Left ventricle myocardium inferior (tissue), 1 donor: ENCODE measurements at regions not wholly inside any gene's neighbourhood (a gene's known extent, or its start where the extent isn't known, plus 50 kb on each side); places are given as distances from the start of the nearest gene placed in this dataset.

ENCODE experiments used
- DNase-seq: peaks from one replicate; pipeline ENCODE4 v3.0.0-alpha.2; 2020
- H3K27ac ChIP-seq: fragments of 200-600 bp; replicated peaks from 2 replicates; pipeline ENCODE4 v1.8.0; 2021
- H3K27me3 ChIP-seq: fragments of 200-600 bp; 2 replicates; pipeline ENCODE4 v1.8.0; 2021; ENCODE audit warnings: low read depth
- H3K36me3 ChIP-seq: fragments of 200-600 bp; 2 replicates; pipeline ENCODE4 v1.8.0; 2021
- H3K4me1 ChIP-seq: fragments of 200-600 bp; 2 replicates; pipeline ENCODE4 v1.8.0; 2021
- H3K4me3 ChIP-seq: fragments of 200-600 bp; 2 replicates; pipeline ENCODE4 v1.8.0; 2021; ENCODE audit warnings: mild to moderate bottlenecking, moderate library complexity
- H3K9me3 ChIP-seq: fragments of 200-600 bp; replicated peaks from 2 replicates; pipeline ENCODE4 v1.8.0; 2021
- CTCF ChIP-seq: fragments of 200-600 bp; IDR thresholded peaks from 2 replicates; pipeline ENCODE4 v1.8.0; 2021; ENCODE audit warnings: antibody characterized with exemption, mild to moderate bottlenecking, borderline replicate concordance
- intact Hi-C: fragments of 100-400 bp; cut with micrococcal nuclease; formaldehyde crosslinking; loops from one replicate; pipeline ENCODE4 v1.11.0; 2022
- donor health status: DM: no; HTN: yes; CAD: no; lungs with severe emphysema.

GRCh38 chr1:170219163-170219562 lies 73.4 kb downstream of the NTMT2 start:
- Histone ChIP-seq H3K4me3 (no peak overlapping the region), H3K4me1 (peaks cover 33% of the 10 kb centered on the region), H3K27me3 (no peaks in the 10 kb centered on the region), H3K9me3 (no peaks in the 10 kb centered on the region), H3K27ac (no peak overlapping the region), H3K36me3 (no peaks in the 10 kb centered on the region)
- no peak for TF ChIP-seq CTCF
- intact Hi-C loops = no loop called here
- DNase-seq = no peak

GRCh38 chr1:170221031-170221430 lies 75.3 kb downstream of the NTMT2 start:
- Histone ChIP-seq H3K27me3 (no peaks in the 10 kb centered on the region), H3K27ac (peak overlapping the region; percentile 43), H3K9me3 (no peaks in the 10 kb centered on the region), H3K36me3 (no peaks in the 10 kb centered on the region), H3K4me3 (no peak overlapping the region), H3K4me1 (peaks cover 27% of the 10 kb centered on the region)
- TF ChIP-seq CTCF = no peak
- no peak for DNase-seq
- intact Hi-C loops = no loop called here

GRCh38 chr1:170221495-170221894 lies 75.7 kb downstream of the NTMT2 start:
- Histone ChIP-seq H3K9me3 (no peaks in the 10 kb centered on the region), H3K4me1 (peaks cover 27% of the 10 kb centered on the region), H3K4me3 (no peak overlapping the region), H3K27me3 (no peaks in the 10 kb centered on the region), H3K27ac (peak overlapping the region; percentile 43), H3K36me3 (no peaks in the 10 kb centered on the region)
- intact Hi-C loops = no loop called here
- no peak for DNase-seq
- TF ChIP-seq CTCF = no peak

GRCh38 chr1:170224469-170224868 lies 78.7 kb downstream of the NTMT2 start:
- H3K27me3 ChIP-seq = no peaks in the 10 kb centered on the region
- DNase-seq = no peak
- intact Hi-C loops = no loop called here
- H3K4me3 ChIP-seq = no peak overlapping the region
- H3K9me3 ChIP-seq = no peaks in the 10 kb centered on the region
- H3K27ac ChIP-seq = peak overlapping the region; percentile 16
- TF ChIP-seq CTCF = no peak
- no peaks in the 10 kb centered on the region for H3K36me3 ChIP-seq
- H3K4me1 ChIP-seq = peaks cover 22% of the 10 kb centered on the region

GRCh38 chr1:170225781-170226530 lies 80.2 kb downstream of the NTMT2 start:
- H3K36me3 ChIP-seq = no peaks in the 10 kb centered on the region
- intact Hi-C loops = no loop called here
- H3K27ac ChIP-seq = peak overlapping the region; percentile 20
- peaks cover 11% of the 10 kb centered on the region for H3K4me1 ChIP-seq
- H3K9me3 ChIP-seq = no peaks in the 10 kb centered on the region
- no peak overlapping the region for H3K4me3 ChIP-seq
- DNase-seq = no peak
- no peak for TF ChIP-seq CTCF
- no peaks in the 10 kb centered on the region for H3K27me3 ChIP-seq
